Stimulated activated CD8-positive, alpha-beta memory T cell treated with anti-CD3 and anti-CD28 coated beads, Interleukin-12 subunit alpha, Interleukin-12 subunit beta, amount 100 ng/mL, for 24 hours (primary cell): ENCODE measurements at regions not wholly inside any gene's neighbourhood (a gene's known extent, or its start where the extent isn't known, plus 50 kb on each side); places are given as distances from the start of the nearest gene placed in this dataset.

ENCODE experiments used
- DNase-seq: peaks from one replicate; pipeline ENCODE4 v3.0.0-alpha.2; 2020; ENCODE audit errors: extremely low read depth

DNA sequence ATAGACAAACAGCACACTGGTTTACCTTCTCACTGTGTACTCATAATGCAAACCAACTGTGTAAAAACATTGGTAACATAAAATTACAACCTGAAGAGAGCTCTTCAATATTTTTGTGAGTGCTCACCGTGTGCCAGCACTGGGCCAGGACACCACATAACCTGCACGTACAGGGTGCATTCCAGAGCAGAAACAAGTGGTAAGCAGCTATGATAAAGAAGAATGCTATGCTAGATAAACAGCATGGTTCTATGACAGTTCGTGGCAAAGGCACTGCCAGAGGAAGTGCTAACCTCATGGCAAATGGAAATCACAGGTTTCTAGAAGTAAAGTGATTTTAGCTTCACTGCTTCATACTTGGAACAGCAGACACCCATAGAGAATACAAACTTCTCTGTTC lies 343.5 kb downstream of the MTX2 start:
- DNase-seq = no peak

DNA sequence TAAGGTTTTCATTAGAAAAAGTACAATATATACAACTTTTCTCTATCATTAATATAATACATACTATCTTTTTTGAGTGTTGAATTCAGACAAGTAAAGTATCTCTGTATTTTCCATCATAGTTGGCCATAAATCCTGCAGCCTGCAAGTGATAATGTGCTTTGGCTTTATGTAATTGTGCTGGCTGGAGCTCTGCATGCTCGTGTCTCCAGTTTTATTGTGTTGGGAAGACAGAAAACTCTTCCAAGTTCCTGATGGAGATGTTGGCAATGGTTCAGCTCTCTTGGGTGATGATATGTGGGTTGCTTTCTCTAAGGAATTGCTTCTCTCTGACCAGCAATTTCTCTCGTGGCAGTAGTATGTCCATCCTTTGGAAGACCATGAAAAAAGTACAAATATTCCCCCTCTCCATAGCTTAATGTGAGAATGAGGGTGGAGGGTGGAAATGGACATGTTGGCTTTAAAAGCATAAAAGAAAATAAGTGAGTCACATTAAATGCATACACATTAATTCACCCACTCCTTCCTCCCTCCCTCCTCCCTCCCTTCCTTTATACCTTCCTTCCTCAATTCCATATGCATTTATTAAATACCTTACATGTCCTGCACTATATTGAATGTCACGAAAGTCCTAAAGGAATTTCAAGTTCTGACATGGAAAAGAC lies 344.2 kb downstream of the MTX2 start:
- DNase-seq = no peak

GRCh38 chr2:176614049-176614448 lies 344.8 kb downstream of the MTX2 start:
- DNase-seq = no peak

DNA sequence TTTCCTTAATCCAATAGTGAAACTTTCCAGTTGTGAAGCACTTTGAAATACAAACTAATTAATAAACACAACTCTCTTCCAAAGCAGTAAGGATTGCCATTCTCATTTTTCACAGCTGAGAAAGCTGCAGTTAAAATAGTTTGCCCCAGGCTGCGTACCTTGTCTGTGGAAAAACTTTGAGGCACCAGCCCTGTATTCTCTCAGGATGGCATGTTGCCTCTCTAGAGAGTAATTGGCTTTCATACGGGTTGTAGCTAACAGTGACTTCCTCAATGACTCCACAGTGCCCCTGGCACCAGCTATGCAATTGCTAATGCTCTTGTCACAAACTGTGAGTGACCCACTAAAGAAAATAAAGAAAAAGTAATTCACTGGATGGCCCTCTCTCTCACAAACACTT lies 345.7 kb downstream of the MTX2 start:
- no peak for DNase-seq

DNA sequence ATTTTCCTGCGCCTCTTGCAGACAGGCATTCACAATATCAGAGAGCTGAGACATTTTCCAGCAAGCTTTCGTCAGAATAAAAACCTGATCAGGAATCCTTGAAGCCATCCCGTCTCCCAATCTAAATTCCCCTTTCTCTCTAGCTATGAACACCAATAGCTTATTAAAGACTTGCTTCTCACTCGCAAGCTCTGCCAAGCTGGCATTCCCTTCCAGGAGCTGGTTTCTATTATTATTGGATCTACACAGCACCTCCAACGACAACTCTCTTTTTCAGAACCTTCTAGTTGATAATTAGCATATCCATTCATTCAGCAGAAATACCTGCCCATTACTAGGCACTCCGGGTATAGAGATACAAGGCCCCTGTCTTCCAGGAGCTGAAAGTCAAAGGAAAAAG lies 350.3 kb downstream of the MTX2 start:
- no peak for DNase-seq

- no peak for DNase-seq
Observed at GRCh38 chr2:176621350-176621749, 352.1 kb downstream of the MTX2 start.

- no peak for DNase-seq
Observed at GRCh38 chr2:176622792-176623191, 353.6 kb downstream of the MTX2 start.

- DNase-seq = no peak
Observed at GRCh38 chr2:176626796-176627195, 357.6 kb downstream of the MTX2 start.

DNA sequence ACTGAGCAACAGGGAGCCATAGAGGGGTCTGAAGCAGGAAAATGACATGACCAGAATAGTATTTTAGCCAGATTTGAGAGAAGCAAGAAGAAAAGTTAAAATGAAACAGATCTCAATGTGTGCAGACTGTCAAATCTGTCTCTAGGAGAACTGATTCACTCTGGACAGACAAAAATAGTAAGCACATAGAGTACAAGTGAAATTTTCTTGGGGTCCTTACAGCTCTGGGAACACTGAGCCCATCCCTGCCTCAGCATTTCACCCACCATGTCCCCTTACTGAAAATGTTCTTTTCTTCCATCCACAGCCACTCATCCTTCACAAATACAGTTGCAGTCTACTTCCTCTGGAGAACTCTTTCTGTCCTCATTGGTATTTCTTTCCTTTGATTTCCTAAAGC lies 359.2 kb downstream of the MTX2 start:
- no peak for DNase-seq

DNA sequence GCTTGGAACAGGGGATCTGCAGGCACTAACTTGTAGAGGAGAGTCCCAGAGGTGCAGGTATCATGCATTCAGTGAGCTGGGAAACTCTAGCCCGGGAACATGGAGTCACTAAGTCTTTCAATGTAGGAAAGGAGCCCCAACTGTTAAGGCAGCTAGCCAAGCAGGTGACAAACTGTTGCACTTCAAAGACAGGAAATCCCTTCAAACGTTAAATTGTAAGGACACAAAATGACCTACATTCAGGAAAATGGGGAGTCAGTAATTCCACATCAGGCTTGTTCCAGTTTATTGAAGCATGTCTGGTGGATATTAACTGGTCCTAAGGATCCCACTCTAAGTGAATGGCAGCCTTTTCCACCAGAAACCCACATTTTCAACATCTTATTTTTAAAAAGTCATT lies 364.5 kb downstream of the MTX2 start:
- DNase-seq = no peak

DNA sequence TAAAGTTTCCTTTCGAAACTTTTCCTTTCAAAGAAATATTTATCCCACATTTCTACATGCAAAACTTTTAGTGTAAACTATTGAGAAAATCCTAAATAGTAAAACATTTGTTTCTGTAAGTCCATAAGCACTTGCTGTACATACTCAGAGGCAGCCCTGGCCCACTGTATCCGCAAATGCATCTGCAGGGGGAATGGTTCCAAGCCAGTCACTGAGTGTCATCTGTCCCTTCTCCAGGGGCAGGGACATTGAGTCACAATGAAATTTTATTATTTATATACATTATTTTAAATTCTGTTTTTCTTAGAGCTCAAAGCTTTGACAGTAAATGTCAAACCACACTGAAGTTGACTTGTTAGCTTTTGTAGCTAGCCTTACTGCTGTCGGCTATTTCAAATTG lies 367.2 kb downstream of the MTX2 start:
- DNase-seq = no peak

- DNase-seq = no peak
Observed at GRCh38 chr2:176637142-176637485, 367.9 kb downstream of the MTX2 start.

GRCh38 chr2:176637486-176638166 lies 368.4 kb downstream of the MTX2 start:
- no peak for DNase-seq

DNA sequence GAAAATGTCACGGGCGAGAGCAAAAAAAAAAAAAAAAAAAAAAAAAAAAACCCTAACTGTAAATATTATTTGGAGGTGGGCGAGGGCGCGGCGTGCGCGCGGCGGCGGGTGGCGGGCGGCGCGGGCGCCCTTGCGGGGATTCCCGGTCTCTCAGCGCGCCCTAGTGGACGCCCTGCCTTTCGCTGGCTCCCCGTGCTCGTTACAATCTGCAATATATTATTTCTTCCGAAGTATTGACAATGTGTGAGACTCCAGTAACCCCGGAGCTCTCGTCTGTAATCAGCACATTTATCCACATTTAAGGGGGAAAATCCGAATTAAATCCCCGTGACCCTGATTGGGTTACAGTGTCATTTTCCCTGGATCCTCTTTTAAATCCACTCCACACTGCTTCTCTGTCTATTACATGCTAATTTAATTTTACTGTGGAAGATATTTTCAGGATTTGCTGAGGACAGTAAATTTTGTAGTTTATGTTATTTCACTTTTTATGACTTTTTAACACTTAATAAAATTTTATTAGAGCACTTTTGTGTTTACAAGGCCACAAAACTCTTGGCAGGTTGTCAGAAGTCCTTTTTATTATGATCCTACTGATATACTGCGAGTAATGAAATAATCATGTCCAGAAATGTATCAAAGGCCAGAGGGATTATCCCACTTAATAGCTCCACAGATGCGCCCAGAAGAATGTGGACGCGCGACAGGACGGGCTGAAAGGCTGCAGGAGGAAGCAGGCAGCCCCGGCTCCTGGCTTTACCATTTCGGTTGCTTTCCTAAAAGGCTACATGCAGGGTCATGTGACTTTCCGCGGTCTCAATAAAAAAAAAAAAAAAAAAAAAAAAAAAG lies 369.1 kb downstream of the MTX2 start:
- DNase-seq = peak; percentile 5

DNA sequence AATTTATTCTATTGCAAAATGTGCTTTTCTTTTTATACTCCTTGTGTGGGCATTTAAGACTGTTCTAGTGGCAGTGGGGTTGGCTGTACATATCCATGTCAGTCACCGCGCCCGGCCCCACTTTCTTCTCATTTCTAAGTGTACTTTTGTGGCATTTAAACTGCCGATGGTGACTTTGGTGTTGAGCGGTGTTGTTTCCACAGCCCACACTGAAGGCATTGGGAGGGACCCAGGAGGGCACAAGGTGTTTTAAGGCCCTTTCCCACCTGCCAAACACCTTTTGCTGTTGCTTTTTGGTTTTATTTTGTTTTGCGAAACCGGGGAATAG lies 369.7 kb downstream of the MTX2 start:
- DNase-seq = no peak

GRCh38 chr2:176639671-176640070 lies 370.4 kb downstream of the MTX2 start:
- no peak for DNase-seq

DNA sequence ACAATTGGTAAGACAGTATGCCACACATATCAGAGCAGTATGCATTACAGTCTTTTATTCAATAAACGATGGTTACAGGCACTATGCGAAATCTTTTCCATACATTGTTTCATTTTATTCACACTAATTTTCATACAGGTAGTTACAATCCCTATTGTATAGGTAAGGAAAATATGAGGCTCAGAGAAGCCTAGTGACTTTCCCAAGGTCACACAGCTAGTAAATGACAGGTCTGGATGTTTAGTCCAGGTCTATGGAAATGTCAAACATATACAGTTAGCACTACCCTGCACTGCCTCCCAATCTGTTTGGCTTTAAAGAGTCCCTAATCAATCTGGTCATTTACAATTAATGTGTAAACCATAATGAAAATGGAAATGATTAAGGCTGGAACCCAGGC lies 372.2 kb downstream of the MTX2 start:
- no peak for DNase-seq

GRCh38 chr2:176642074-176642473 lies 372.8 kb downstream of the MTX2 start:
- DNase-seq = no peak

DNA sequence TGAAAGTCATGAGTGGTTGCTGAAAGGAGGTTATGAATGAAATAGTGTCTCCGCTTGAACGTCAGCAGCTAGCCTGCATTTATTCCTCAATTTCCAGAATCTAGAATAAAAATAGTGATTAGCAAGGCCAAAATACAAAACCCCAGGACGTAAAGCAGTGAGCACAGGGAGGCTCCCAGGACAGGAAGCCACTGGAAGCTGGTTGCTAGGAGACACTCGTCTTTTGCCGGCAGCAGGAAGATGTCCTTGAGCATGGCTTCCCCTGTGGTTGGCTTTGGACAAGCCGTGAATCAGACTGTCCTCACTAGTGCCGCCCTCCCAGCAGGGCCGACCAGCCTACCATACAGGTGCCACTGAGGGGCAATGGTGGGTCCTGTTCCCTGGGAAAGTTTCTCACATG lies 374.4 kb downstream of the MTX2 start:
- no peak for DNase-seq

- DNase-seq = no peak
Observed at GRCh38 chr2:176645494-176645893, 376.3 kb downstream of the MTX2 start.

- DNase-seq = no peak
Observed at GRCh38 chr2:176646033-176646615, 376.9 kb downstream of the MTX2 start.

- DNase-seq = no peak
Observed at GRCh38 chr2:176647325-176648165, 378.3 kb downstream of the MTX2 start.
